Chondrocyte (in vitro differentiated cells): ENCODE measurements at regions not wholly inside any gene's neighbourhood (a gene's known extent, or its start where the extent isn't known, plus 50 kb on each side); places are given as distances from the start of the nearest gene placed in this dataset.
"Not testable (repeated sequence)": the region's sequence is repeated elsewhere in the genome, so short reads cannot be mapped to it uniquely, and the experiment has no call there.

Experiments
- DNase-seq: peaks from one replicate; pipeline ENCODE4 v3.0.0; 2021; ENCODE audit warnings: mixed read lengths, low spot score
- H3K27ac Mint-ChIP-seq: one replicate; pipeline ENCODE4 v1.8.0; 2021; ENCODE audit warnings: mild to moderate bottlenecking, moderate library complexity, mixed read lengths; ENCODE audit not compliant: unreplicated experiment
- H3K27me3 Mint-ChIP-seq: 2 replicates; pipeline ENCODE4 v1.8.0; 2021; ENCODE audit warnings: low read depth, mixed read lengths
- H3K36me3 Mint-ChIP-seq: 2 replicates; pipeline ENCODE4 v1.8.0; 2021; ENCODE audit warnings: low read depth, mixed read lengths
- H3K4me1 Mint-ChIP-seq: 2 replicates; pipeline ENCODE4 v1.8.0; 2021; ENCODE audit warnings: low read depth, mild to moderate bottlenecking, mixed read lengths
- H3K4me3 Mint-ChIP-seq: one replicate; pipeline ENCODE4 v1.8.0; 2021; ENCODE audit warnings: mild to moderate bottlenecking, moderate library complexity, mixed read lengths; ENCODE audit not compliant: unreplicated experiment
- H3K9me3 Mint-ChIP-seq: 2 replicates; pipeline ENCODE4 v1.8.0; 2021; ENCODE audit warnings: low read depth, mixed read lengths
- CTCF ChIP-seq: fragments of 200-600 bp; sonication (generic); IDR thresholded peaks from 2 replicates; pipeline ENCODE4 v1.5.0; 2021; ENCODE audit warnings: antibody characterized with exemption, mild to moderate bottlenecking, moderate library complexity

DNA sequence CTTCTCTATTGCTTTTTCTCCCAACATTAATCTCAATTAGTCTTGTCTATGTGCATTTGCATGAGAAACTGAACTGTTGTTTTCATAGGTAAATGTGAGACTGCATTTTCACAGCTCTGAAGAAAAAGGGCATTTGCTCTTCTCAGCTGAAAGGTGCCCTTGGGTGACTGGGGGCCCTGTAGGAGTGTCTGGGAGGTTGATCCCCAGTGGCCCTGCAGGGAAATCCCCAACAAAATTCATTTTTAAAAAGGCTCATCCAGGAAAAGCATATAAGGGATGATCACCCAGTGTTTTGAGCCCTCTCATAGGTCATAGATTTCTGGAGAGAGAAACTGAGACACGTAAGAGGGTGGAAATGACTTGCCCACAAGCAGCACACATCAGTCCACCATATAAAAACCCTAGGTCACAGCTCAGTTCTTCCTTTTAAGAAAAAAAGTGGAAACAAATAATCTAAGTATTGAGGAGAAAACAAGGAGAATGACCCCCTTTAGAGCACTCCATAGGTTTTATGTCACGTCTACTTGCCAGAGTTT lies 190.3 kb upstream of the AHR start:
- DNase-seq = no peak
- no peaks in the 10 kb centered on the region for H3K9me3 Mint-ChIP-seq
- H3K36me3 Mint-ChIP-seq = peaks cover 2% of the 10 kb centered on the region
- H3K27ac Mint-ChIP-seq = no peak overlapping the region
- no peaks in the 10 kb centered on the region for H3K27me3 Mint-ChIP-seq
- peaks cover 5% of the 10 kb centered on the region for H3K4me1 Mint-ChIP-seq
- H3K4me3 Mint-ChIP-seq = no peak overlapping the region
- TF ChIP-seq CTCF = no peak

- no peak for DNase-seq
- peaks cover 2% of the 10 kb centered on the region for H3K36me3 Mint-ChIP-seq
- peaks cover 5% of the 10 kb centered on the region for H3K4me1 Mint-ChIP-seq
- H3K27ac Mint-ChIP-seq = no peak overlapping the region
- no peaks in the 10 kb centered on the region for H3K9me3 Mint-ChIP-seq
- no peaks in the 10 kb centered on the region for H3K27me3 Mint-ChIP-seq
- no peak for TF ChIP-seq CTCF
- H3K4me3 Mint-ChIP-seq = no peak overlapping the region
Observed at GRCh38 chr7:17109020-17109419, 189.4 kb upstream of the AHR start.

DNA sequence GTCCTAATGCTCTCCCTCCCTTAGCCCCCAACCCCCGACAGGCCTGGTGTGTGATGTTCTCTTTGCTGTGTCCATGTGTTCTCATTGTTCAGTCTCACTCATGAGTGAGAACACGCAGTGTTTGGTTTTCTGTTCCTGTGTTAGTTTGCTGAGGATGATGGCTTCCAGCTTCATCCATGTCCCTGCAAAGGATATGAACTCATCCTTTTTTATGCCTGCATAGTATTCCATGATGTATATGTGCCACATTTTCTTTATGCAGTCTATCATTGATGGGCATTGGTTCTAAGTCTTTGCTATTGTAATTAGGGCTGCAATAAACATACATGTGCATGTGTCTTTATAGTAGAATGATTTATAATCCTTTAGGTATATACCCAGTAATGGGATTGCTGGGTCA lies 184.7 kb upstream of the AHR start:
- H3K36me3 Mint-ChIP-seq, H3K4me3 Mint-ChIP-seq, DNase-seq, H3K27ac Mint-ChIP-seq, H3K4me1 Mint-ChIP-seq, H3K9me3 Mint-ChIP-seq, H3K27me3 Mint-ChIP-seq: not testable (repeated sequence)

DNA sequence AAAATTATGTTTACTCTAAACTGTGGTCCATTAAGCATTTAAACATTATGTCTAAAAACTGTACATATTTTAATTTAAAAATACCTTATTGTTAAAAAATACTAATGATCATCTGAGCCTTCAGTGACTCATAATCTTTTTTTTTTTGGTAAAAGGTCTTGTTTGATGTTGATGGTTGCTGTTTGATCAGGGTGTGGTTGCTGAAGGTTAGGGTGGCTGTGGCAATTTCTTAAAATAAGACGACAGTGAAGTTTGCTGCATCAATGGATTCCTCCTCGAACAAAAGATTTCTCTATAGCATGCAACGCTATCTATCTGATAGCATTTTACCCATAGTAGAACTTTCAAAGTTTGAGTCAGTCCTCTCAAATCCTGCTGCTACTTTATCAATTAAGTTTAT lies 180.0 kb upstream of the AHR start:
- no peak for TF ChIP-seq CTCF
- Mint-ChIP-seq H3K27me3 (no peaks in the 10 kb centered on the region), H3K4me3 (no peak overlapping the region)

GRCh38 chr7:17120756-17121155 lies 177.7 kb upstream of the AHR start:
- Mint-ChIP-seq H3K4me1 (peaks cover 18% of the 10 kb centered on the region), H3K9me3 (no peaks in the 10 kb centered on the region), H3K27ac (no peak overlapping the region), H3K36me3 (no peaks in the 10 kb centered on the region), H3K27me3 (no peaks in the 10 kb centered on the region), H3K4me3 (no peak overlapping the region)
- DNase-seq = no peak
- no peak for TF ChIP-seq CTCF

More for the DNA sequence above, 180.0 kb upstream of the AHR start:
- H3K27ac Mint-ChIP-seq = no peak overlapping the region
- peaks cover 17% of the 10 kb centered on the region for H3K4me1 Mint-ChIP-seq
- H3K9me3 Mint-ChIP-seq = peaks cover 6% of the 10 kb centered on the region
- no peaks in the 10 kb centered on the region for H3K36me3 Mint-ChIP-seq
- DNase-seq = no peak

GRCh38 chr7:17121671-17122070 lies 176.8 kb upstream of the AHR start:
- Mint-ChIP-seq H3K4me1 (peaks cover 18% of the 10 kb centered on the region), H3K4me3 (no peak overlapping the region), H3K27ac (no peak overlapping the region), H3K9me3 (no peaks in the 10 kb centered on the region), H3K27me3 (no peaks in the 10 kb centered on the region), H3K36me3 (no peaks in the 10 kb centered on the region)
- no peak for TF ChIP-seq CTCF
- DNase-seq = no peak
